Stomach (tissue), 4 donors: ENCODE measurements at regions not wholly inside any gene's neighbourhood (a gene's known extent, or its start where the extent isn't known, plus 50 kb on each side); places are given as distances from the start of the nearest gene placed in this dataset.

Experiments
- CTCF ChIP-seq, 7 experiments: fragments of 450-650 bp in 4 of 7; fragments of 200-600 bp in 3 of 7; sonication (generic) in 3 of 7; IDR thresholded peaks; one replicate each; pipeline ENCODE4 v1.5.1; 2016 to 2019; ENCODE audit warnings: antibody characterized with exemption in 7 of 7, control low read depth in 2 of 7, mild to moderate bottlenecking in 1 of 7
- EP300 ChIP-seq: sonication (generic); formaldehyde crosslinking; IDR thresholded peaks from one replicate; pipeline ENCODE4 v1.6.1; 2017; ENCODE audit warnings: antibody characterized with exemption
- POLR2A ChIP-seq, 4 donors: fragments of 450-650 bp; IDR thresholded peaks; one replicate each; pipeline ENCODE4 v1.6.1; 2016; ENCODE audit warnings: antibody characterized with exemption in 4 of 4, control low read depth in 2 of 4, mild to moderate bottlenecking in 1 of 4, moderate library complexity in 1 of 4

- TF ChIP-seq EP300 (no peak), CTCF (IDR thresholded peaks at IDR 0.05) (no peak), POLR2A (IDR thresholded peaks at IDR 0.05) (no peak)
Measured at GRCh38 chr3:164845739-164846138, 232.6 kb downstream of the SI start.
